NCI-H345 treated with DMSO at 0.1 percent for 48 hours (cell line): ENCODE measurements at regions not wholly inside any gene's neighbourhood (a gene's known extent, or its start where the extent isn't known, plus 50 kb on each side); places are given as distances from the start of the nearest gene placed in this dataset.

Experiments
- DNase-seq: peaks from one replicate; lab custom pipeline; 2025; ENCODE audit not compliant: unreplicated experiment; lab: John Stamatoyannopoulos, UW

- DNase-seq, result no peak
Observed at GRCh38 chr13:106998664-106999063, 430.7 kb upstream of the ARGLU1 start.

- DNase-seq, result no peak
Observed at GRCh38 chr13:106997696-106998095, 429.8 kb upstream of the ARGLU1 start.

- DNase-seq, result no peak
Observed at GRCh38 chr13:106996867-106997618, 429.1 kb upstream of the ARGLU1 start.

- DNase-seq, result no peak
Observed at GRCh38 chr13:106990594-106990993, 422.7 kb upstream of the ARGLU1 start.

- no peak for DNase-seq
Observed at GRCh38 chr13:106989876-106990275, 421.9 kb upstream of the ARGLU1 start.

- DNase-seq, result no peak
Observed at GRCh38 chr13:106987427-106987785, 419.5 kb upstream of the ARGLU1 start.

GRCh38 chr13:106986687-106987426 lies 418.9 kb upstream of the ARGLU1 start:
- DNase-seq, result no peak

- no peak for DNase-seq
Observed at GRCh38 chr13:106986033-106986484, 418.1 kb upstream of the ARGLU1 start.

- no peak for DNase-seq
Observed at GRCh38 chr13:106985481-106985880, 417.5 kb upstream of the ARGLU1 start.

- DNase-seq, result no peak
Observed at GRCh38 chr13:106981051-106981450, 413.1 kb upstream of the ARGLU1 start.

- DNase-seq, result no peak
Observed at GRCh38 chr13:106967391-106967790, 399.5 kb upstream of the ARGLU1 start.

GRCh38 chr13:106963151-106963550 lies 395.2 kb upstream of the ARGLU1 start:
- no peak for DNase-seq

- DNase-seq, result no peak
Observed at GRCh38 chr13:106961651-106962050, 393.7 kb upstream of the ARGLU1 start.

- DNase-seq, result no peak
Observed at GRCh38 chr13:106961216-106961615, 393.3 kb upstream of the ARGLU1 start.

GRCh38 chr13:106958621-106959048 lies 390.7 kb upstream of the ARGLU1 start:
- no peak for DNase-seq

GRCh38 chr13:106942563-106942962 lies 374.6 kb upstream of the ARGLU1 start:
- no peak for DNase-seq

GRCh38 chr13:106941779-106942178 lies 373.8 kb upstream of the ARGLU1 start:
- no peak for DNase-seq

GRCh38 chr13:106927421-106927820 lies 359.5 kb upstream of the ARGLU1 start:
- no peak for DNase-seq

GRCh38 chr13:106922384-106922783 lies 354.4 kb upstream of the ARGLU1 start:
- DNase-seq, result no peak

- DNase-seq, result no peak
Observed at GRCh38 chr13:106919638-106920037, 351.7 kb upstream of the ARGLU1 start.

- DNase-seq, result no peak
Observed at GRCh38 chr13:106919133-106919532, 351.2 kb upstream of the ARGLU1 start.

GRCh38 chr13:106918557-106918860 lies 350.6 kb upstream of the ARGLU1 start:
- no peak for DNase-seq
